Dendritic cell treated with granulocyte-macrophage colony-stimulating factor and Interleukin-4, amounts not matched to agents 40 ng/mL and 50 ng/mL, for 4 days (primary cell): ENCODE measurements at regions not wholly inside any gene's neighbourhood (a gene's known extent, or its start where the extent isn't known, plus 50 kb on each side); places are given as distances from the start of the nearest gene placed in this dataset.

ENCODE experiments used
- H3K27ac Mint-ChIP-seq: one replicate; pipeline ENCODE4 v1.8.0; 2022; ENCODE audit warnings: mild to moderate bottlenecking, mixed read lengths
- H3K27me3 Mint-ChIP-seq: one replicate; pipeline ENCODE4 v1.8.0; 2022; ENCODE audit warnings: mild to moderate bottlenecking, mixed read lengths
- H3K36me3 Mint-ChIP-seq: one replicate; pipeline ENCODE4 v1.8.0; 2022; ENCODE audit warnings: low read depth, mixed read lengths
- H3K4me1 Mint-ChIP-seq: one replicate; pipeline ENCODE4 v1.8.0; 2022; ENCODE audit warnings: low read depth, mixed read lengths
- H3K4me3 Mint-ChIP-seq: one replicate; pipeline ENCODE4 v1.8.0; 2022; ENCODE audit warnings: mild to moderate bottlenecking, moderate library complexity, mixed read lengths
- H3K9me3 Mint-ChIP-seq: one replicate; pipeline ENCODE4 v1.8.0; 2022; ENCODE audit warnings: mixed read lengths
- intact Hi-C: fragments of 100-400 bp; cut with micrococcal nuclease; formaldehyde crosslinking; loops from one replicate; pipeline ENCODE4 v1.15.0; 2022

DNA sequence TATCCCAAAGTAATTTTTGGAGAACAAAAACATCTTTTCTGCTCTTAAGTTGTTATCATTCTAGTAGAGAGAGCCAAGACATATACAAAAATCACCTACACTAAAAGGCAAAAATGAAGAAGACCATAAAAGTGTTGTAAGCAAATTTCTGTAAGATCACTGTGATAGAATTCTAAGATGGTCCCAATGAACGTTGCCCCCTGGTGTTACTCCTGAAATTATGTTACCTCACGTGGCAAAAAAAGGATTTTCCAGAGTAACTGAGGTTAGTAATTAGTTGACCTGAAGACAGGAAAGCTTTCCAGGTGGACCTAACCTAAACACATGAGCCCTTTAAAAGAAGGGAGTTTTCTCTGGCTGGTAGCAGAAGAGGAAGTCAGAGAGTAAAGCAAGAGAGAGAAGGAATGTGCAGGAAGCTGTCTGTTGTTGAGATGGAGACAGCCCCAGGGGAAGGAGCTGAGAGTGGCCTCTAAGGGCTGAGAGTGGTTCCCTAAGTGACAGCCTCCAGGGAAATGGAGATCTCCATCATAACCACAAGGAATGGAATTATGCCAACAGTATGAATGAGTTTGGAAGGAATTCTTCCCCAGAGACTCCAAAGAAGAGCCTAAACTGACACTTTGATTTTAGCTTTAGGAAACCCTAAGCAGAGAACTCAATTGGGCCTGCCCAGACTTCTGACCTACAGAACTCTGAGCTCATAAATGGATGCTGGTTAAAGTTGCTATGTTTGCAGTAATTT lies 205.9 kb downstream of the CD47 start:
- peaks cover 10% of the 10 kb centered on the region for H3K9me3 Mint-ChIP-seq
- H3K27me3 Mint-ChIP-seq = no peaks in the 10 kb centered on the region
- H3K4me1 Mint-ChIP-seq = peaks cover 6% of the 10 kb centered on the region
- no peaks in the 10 kb centered on the region for H3K36me3 Mint-ChIP-seq
- no peak overlapping the region for H3K27ac Mint-ChIP-seq
- no peak overlapping the region for H3K4me3 Mint-ChIP-seq
- intact Hi-C loops = no loop called here

DNA sequence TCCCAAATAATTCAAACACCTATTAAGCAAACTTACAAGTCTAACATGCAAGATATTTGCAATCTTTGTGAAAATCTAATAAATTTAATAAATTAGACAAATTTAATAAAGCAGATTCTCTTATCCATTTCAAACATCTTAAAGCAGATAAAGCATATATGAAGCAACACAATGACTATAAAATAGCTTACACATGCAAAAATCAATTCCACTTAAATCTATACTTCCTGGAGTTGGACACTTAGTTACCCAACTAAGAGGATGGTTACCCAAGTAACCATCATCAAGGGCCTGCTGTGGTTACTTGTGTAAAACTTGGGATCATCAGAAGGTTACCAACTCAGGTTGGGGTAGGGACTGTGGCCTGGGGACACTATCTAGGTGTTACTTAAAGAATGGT lies 206.8 kb downstream of the CD47 start:
- Mint-ChIP-seq H3K4me3 (no peak overlapping the region), H3K27ac (no peak overlapping the region), H3K9me3 (peaks cover 4% of the 10 kb centered on the region), H3K4me1 (peaks cover 6% of the 10 kb centered on the region), H3K36me3 (no peaks in the 10 kb centered on the region), H3K27me3 (no peaks in the 10 kb centered on the region)
- intact Hi-C loops = no loop called here

DNA sequence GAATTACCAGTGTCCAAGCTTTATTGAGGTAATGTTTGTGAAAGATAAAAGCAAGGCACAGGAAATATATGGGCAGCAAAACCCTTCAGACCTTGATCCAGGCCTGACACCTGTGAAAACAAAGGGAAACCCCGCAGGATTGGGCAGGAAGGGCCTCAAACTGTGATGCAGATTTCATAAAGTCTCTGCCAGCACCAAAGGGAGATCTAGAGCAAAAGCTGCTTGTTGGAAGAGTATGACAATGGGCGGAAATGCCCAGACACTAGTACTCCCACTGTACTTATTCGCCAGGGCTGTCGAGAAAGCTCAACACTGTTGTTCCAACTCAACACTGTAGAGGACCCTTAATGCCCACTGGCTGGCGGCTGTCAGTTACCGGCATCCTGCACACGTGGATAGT lies 207.9 kb downstream of the CD47 start:
- H3K27ac Mint-ChIP-seq = no peak overlapping the region
- intact Hi-C loops = no loop called here
- H3K9me3 Mint-ChIP-seq = no peaks in the 10 kb centered on the region
- H3K4me1 Mint-ChIP-seq = peaks cover 6% of the 10 kb centered on the region
- no peaks in the 10 kb centered on the region for H3K36me3 Mint-ChIP-seq
- H3K27me3 Mint-ChIP-seq = no peaks in the 10 kb centered on the region
- no peak overlapping the region for H3K4me3 Mint-ChIP-seq

DNA sequence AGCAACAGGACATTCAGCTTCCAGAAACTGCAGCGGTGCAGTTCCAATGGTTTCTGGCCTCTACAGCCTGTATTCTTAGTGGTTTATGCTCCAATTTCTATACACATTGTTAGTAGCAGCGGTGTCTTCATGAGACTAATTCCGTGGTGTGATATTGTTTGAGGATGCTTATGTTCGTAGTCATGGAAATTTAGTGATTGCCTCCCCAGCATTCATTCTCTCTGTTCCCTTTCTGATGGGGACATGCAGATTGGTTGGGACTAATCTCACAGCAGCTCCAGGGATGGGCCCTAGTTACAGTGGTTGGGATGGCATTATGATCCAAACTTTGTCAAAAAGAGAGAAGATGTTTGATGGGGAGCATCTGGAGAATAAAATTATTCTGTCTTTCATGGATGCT lies 208.6 kb downstream of the CD47 start:
- Mint-ChIP-seq H3K4me3 (no peak overlapping the region), H3K9me3 (no peaks in the 10 kb centered on the region)

DNA sequence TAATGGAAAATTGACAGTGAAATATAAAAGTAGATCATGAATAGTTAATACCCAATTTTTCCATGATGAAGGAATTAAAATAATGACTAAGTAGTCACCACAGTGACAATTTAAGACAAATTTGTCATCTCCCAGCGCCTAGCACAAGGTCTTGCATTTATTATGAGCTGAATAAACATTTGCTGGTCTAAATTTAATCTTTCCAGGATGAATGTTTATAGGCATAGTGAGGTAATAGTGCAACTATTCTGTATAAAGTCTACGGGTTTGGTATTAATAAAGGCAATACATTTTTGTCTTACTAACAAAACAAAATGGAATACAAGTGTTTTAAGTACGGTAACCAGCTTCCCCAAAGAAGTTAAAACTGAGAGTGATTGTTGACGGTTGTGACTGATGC lies 209.3 kb downstream of the CD47 start:
- Mint-ChIP-seq H3K36me3 (no peaks in the 10 kb centered on the region), H3K4me3 (no peak overlapping the region), H3K9me3 (no peaks in the 10 kb centered on the region), H3K27me3 (no peaks in the 10 kb centered on the region), H3K27ac (no peak overlapping the region), H3K4me1 (peaks cover 6% of the 10 kb centered on the region)
- intact Hi-C loops = no loop called here

More for the DNA sequence above, 208.6 kb downstream of the CD47 start:
- no peaks in the 10 kb centered on the region for H3K27me3 Mint-ChIP-seq
- H3K27ac Mint-ChIP-seq = no peak overlapping the region
- H3K4me1 Mint-ChIP-seq = peaks cover 6% of the 10 kb centered on the region
- intact Hi-C loops = no loop called here
- H3K36me3 Mint-ChIP-seq = no peaks in the 10 kb centered on the region

DNA sequence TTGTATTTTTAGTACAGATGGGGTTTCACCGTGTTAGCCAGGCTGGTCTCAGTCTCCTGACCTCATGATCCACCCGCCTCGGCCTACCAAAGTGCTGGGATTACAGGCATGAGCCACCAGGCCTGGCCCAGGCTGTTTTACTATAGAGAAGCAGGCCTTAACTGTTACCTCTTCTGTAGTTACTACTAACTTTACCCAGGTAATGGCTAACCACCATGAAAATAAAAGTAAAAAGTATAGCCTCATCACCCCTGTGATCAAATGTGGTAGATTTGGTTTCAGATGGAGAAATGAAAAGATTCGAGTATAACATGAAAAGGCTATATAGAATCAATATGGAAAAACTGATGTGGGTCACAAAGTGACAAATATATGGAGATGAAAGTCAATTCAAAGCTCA lies 210.1 kb downstream of the CD47 start:
- peaks cover 6% of the 10 kb centered on the region for H3K4me1 Mint-ChIP-seq
- no peaks in the 10 kb centered on the region for H3K27me3 Mint-ChIP-seq
- no peaks in the 10 kb centered on the region for H3K9me3 Mint-ChIP-seq
- H3K4me3 Mint-ChIP-seq = no peak overlapping the region
- H3K27ac Mint-ChIP-seq = no peak overlapping the region
- intact Hi-C loops = no loop called here
- no peaks in the 10 kb centered on the region for H3K36me3 Mint-ChIP-seq

DNA sequence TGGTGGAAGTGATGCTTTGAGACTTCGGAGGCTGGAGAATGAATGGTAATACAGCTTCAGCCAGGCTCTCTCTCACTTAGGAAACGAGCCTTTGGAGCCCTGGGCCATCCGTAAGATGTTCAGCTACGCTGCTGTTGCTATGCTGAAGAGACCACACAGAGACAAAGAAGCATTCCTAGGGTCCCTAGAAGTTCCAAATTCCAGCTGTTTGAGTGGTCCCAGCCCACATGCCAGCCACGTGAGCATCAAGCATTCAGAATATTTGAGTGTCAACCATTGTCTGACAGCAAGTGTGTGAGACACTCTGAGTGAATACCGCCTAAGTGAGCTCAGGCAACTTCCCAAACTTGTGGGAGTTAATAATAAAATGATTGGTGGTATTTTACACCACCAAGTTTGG lies 212.9 kb downstream of the CD47 start:
- H3K4me3 Mint-ChIP-seq = no peak overlapping the region
- no peaks in the 10 kb centered on the region for H3K9me3 Mint-ChIP-seq
- intact Hi-C loops = no loop called here
- no peaks in the 10 kb centered on the region for H3K36me3 Mint-ChIP-seq
- no peaks in the 10 kb centered on the region for H3K27me3 Mint-ChIP-seq
- no peak overlapping the region for H3K27ac Mint-ChIP-seq
- no peaks in the 10 kb centered on the region for H3K4me1 Mint-ChIP-seq

DNA sequence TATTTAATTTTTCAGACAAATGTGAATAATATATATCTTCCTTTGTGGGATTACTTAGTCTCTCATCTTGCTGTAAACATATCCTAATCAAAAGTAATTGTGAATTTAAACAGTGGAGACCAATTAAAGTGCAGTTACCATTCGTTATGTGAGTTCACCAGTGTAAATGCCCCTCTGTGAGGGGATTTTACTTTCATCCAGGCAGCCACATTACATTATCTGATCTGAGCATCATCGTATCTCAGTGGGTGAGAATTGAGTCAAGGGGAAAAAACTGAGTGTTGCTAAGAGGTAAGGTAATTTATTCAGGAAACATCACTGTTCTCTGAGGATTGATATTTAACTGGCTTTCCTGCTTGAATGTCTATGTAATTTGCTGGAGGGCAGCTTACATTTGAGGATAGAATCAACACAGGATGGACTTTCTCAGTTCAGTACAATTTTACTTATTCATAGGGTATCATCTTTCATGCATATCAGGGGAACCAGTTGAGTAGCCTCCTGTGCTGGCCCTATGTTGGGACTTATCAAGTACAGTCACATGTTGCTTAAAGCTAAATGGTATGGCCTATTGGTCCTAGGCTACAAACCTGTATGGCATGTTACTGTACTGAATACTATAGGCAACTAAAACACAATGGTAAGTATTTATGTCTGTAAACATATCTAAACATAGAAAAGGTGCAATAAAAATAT lies 219.7 kb downstream of the CD47 start:
- H3K27me3 Mint-ChIP-seq = no peaks in the 10 kb centered on the region
- H3K27ac Mint-ChIP-seq = no peak overlapping the region
- H3K9me3 Mint-ChIP-seq = no peaks in the 10 kb centered on the region
- no peak overlapping the region for H3K4me3 Mint-ChIP-seq
- no peaks in the 10 kb centered on the region for H3K36me3 Mint-ChIP-seq
- H3K4me1 Mint-ChIP-seq = no peaks in the 10 kb centered on the region
- intact Hi-C loops = no loop called here

DNA sequence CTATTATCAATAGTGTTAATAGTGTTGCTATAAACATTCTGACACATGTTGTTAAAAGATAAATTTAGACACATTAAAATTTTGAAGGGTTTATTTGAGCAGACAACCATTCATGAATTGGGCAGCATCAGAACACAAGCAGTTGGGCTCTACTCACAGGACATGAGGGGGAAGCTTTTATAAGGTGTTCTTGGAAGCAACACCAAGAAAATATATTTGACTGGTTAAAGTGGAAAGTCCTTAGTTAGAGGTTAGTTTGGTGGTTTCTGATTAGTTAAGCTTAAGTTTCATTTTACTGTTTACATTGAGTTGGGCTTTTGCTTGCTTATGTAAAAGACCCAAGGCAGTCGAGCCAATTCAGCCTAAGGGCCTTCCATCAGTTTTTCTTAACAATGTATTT lies 220.7 kb downstream of the CD47 start:
- Mint-ChIP-seq H3K36me3 (no peaks in the 10 kb centered on the region), H3K27me3 (no peaks in the 10 kb centered on the region), H3K27ac (no peak overlapping the region), H3K4me1 (no peaks in the 10 kb centered on the region), H3K9me3 (no peaks in the 10 kb centered on the region), H3K4me3 (no peak overlapping the region)
- intact Hi-C loops = no loop called here

DNA sequence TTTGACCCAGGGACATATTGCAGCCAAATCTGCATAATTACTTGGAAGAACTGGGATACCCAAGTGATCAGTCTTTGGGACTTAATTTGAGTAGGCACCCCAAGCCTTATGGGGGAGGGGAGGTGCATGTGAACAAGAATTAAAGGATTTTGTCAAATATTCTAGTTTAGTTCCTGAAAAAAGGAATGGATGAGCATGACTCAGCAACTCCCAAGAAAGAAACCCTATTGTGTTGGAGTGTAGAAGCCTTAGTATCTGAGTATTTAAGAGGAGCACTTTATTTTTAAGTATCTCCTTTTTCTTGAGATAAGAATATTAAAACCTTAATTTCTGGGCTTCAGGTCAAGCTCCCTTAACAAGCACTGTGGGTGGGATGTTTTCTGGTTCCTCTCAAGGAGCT lies 222.4 kb downstream of the CD47 start:
- Mint-ChIP-seq H3K9me3 (no peaks in the 10 kb centered on the region), H3K4me3 (no peak overlapping the region)
- intact Hi-C loops = no loop called here

DNA sequence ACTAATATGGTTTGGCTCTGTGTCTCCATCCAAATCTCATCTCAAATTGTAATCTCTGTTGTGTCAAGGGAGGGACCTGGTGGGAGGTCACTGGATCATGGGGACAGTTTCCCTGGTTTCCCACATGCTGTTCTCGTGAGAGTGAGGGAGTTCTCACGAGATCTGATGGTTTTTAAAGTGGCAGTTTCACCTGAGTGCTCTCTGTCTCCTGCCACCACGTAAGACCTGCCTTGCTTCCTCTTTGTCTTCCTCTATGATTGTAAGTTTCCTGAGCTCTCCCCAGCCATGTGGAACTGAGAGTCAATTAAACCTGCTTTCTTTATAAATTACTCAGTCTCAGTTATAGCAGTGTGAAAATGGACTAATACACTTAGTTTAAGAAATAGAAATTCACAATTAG lies 228.9 kb downstream of the CD47 start:
- H3K36me3 Mint-ChIP-seq = no peaks in the 10 kb centered on the region
- peaks cover 4% of the 10 kb centered on the region for H3K27me3 Mint-ChIP-seq
- H3K9me3 Mint-ChIP-seq = no peaks in the 10 kb centered on the region
- no peak overlapping the region for H3K27ac Mint-ChIP-seq
- peaks cover 7% of the 10 kb centered on the region for H3K4me1 Mint-ChIP-seq
- H3K4me3 Mint-ChIP-seq = no peak overlapping the region
- intact Hi-C loops = no loop called here

More for the DNA sequence above, 222.4 kb downstream of the CD47 start:
- no peak overlapping the region for H3K27ac Mint-ChIP-seq
- no peaks in the 10 kb centered on the region for H3K27me3 Mint-ChIP-seq
- no peaks in the 10 kb centered on the region for H3K4me1 Mint-ChIP-seq
- no peaks in the 10 kb centered on the region for H3K36me3 Mint-ChIP-seq

DNA sequence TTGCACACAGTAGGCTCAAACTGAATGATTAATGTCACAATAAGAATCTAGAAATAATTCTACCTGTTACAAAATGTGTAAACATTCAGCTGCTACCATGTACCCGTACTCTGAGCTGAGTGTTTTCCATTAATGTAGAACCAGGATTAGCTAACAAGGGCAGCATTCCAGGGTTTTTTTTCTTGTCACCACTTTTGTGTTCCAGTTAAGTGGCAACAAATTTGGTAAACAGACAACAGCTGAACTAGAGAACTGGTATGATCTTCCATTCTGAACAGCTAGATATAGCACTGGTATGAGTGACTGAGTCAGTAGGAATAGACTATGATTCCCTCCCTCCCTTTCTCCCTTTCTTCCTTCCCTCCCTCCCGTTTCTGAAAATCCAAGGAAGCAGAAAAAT lies 229.4 kb downstream of the CD47 start:
- Mint-ChIP-seq H3K4me1 (peaks cover 7% of the 10 kb centered on the region), H3K27me3 (peaks cover 4% of the 10 kb centered on the region), H3K36me3 (no peaks in the 10 kb centered on the region), H3K27ac (no peak overlapping the region), H3K4me3 (no peak overlapping the region), H3K9me3 (no peaks in the 10 kb centered on the region)
- intact Hi-C loops = no loop called here
